Left ventricle myocardium inferior (tissue), 1 donor: ENCODE measurements at regions not wholly inside any gene's neighbourhood (a gene's known extent, or its start where the extent isn't known, plus 50 kb on each side); places are given as distances from the start of the nearest gene placed in this dataset.

Source experiments
- DNase-seq: peaks from one replicate; pipeline ENCODE4 v3.0.0-alpha.2; 2020
- H3K27ac ChIP-seq: fragments of 200-600 bp; replicated peaks from 2 replicates; pipeline ENCODE4 v1.8.0; 2021
- H3K27me3 ChIP-seq: fragments of 200-600 bp; 2 replicates; pipeline ENCODE4 v1.8.0; 2021; ENCODE audit warnings: low read depth
- H3K36me3 ChIP-seq: fragments of 200-600 bp; 2 replicates; pipeline ENCODE4 v1.8.0; 2021
- H3K4me1 ChIP-seq: fragments of 200-600 bp; 2 replicates; pipeline ENCODE4 v1.8.0; 2021
- H3K4me3 ChIP-seq: fragments of 200-600 bp; 2 replicates; pipeline ENCODE4 v1.8.0; 2021; ENCODE audit warnings: mild to moderate bottlenecking, moderate library complexity
- H3K9me3 ChIP-seq: fragments of 200-600 bp; replicated peaks from 2 replicates; pipeline ENCODE4 v1.8.0; 2021
- CTCF ChIP-seq: fragments of 200-600 bp; IDR thresholded peaks from 2 replicates; pipeline ENCODE4 v1.8.0; 2021; ENCODE audit warnings: antibody characterized with exemption, mild to moderate bottlenecking, borderline replicate concordance
- intact Hi-C: fragments of 100-400 bp; cut with micrococcal nuclease; formaldehyde crosslinking; loops from one replicate; pipeline ENCODE4 v1.11.0; 2022
- donor health status: DM: no; HTN: yes; CAD: no; lungs with severe emphysema.

GRCh38 chr6:18667612-18668011, 280.5 kb downstream of the RNF144B start:
- no peak overlapping the region for H3K4me3 ChIP-seq
- H3K27me3 ChIP-seq, result peaks cover 9% of the 10 kb centered on the region
- no peaks in the 10 kb centered on the region for H3K9me3 ChIP-seq
- H3K4me1 ChIP-seq, result no peaks in the 10 kb centered on the region
- no peak for DNase-seq
- no peak for TF ChIP-seq CTCF
- no peaks in the 10 kb centered on the region for H3K36me3 ChIP-seq
- H3K27ac ChIP-seq, result no peak overlapping the region
- intact Hi-C loops, result no loop called here

GRCh38 chr6:18668994-18669393, 281.8 kb downstream of the RNF144B start:
- Histone ChIP-seq H3K4me3 (no peak overlapping the region), H3K36me3 (no peaks in the 10 kb centered on the region), H3K27ac (no peak overlapping the region), H3K9me3 (no peaks in the 10 kb centered on the region), H3K4me1 (no peaks in the 10 kb centered on the region), H3K27me3 (peaks cover 9% of the 10 kb centered on the region)
- intact Hi-C loops, result no loop called here
- no peak for TF ChIP-seq CTCF
- no peak for DNase-seq

- H3K27ac ChIP-seq, result no peak overlapping the region
- no peak overlapping the region for H3K4me3 ChIP-seq
- no peaks in the 10 kb centered on the region for H3K9me3 ChIP-seq
- intact Hi-C loops, result no loop called here
- H3K36me3 ChIP-seq, result no peaks in the 10 kb centered on the region
- no peak for DNase-seq
- H3K27me3 ChIP-seq, result no peaks in the 10 kb centered on the region
- no peak for TF ChIP-seq CTCF
- H3K4me1 ChIP-seq, result no peaks in the 10 kb centered on the region
These were observed 285.7 kb downstream of the RNF144B start for GRCh38 chr6:18672852-18673251.

GRCh38 chr6:18674346-18674745, 287.2 kb downstream of the RNF144B start:
- Histone ChIP-seq H3K36me3 (no peaks in the 10 kb centered on the region), H3K27ac (no peak overlapping the region), H3K4me3 (no peak overlapping the region), H3K9me3 (peaks cover 13% of the 10 kb centered on the region), H3K27me3 (no peaks in the 10 kb centered on the region), H3K4me1 (no peaks in the 10 kb centered on the region)
- no peak for TF ChIP-seq CTCF
- intact Hi-C loops, result no loop called here
- DNase-seq, result no peak

- H3K4me3 ChIP-seq, result no peak overlapping the region
- no peak for TF ChIP-seq CTCF
- no peaks in the 10 kb centered on the region for H3K36me3 ChIP-seq
- no peak for DNase-seq
- no peak overlapping the region for H3K27ac ChIP-seq
- H3K9me3 ChIP-seq, result peaks cover 15% of the 10 kb centered on the region
- intact Hi-C loops, result no loop called here
- no peaks in the 10 kb centered on the region for H3K27me3 ChIP-seq
- no peaks in the 10 kb centered on the region for H3K4me1 ChIP-seq
These were observed 288.7 kb downstream of the RNF144B start for GRCh38 chr6:18675881-18676280.

- H3K27me3 ChIP-seq, result no peaks in the 10 kb centered on the region
- no peaks in the 10 kb centered on the region for H3K36me3 ChIP-seq
- no peak overlapping the region for H3K4me3 ChIP-seq
- peaks cover 15% of the 10 kb centered on the region for H3K9me3 ChIP-seq
- no peak for DNase-seq
- no peak for TF ChIP-seq CTCF
- no peaks in the 10 kb centered on the region for H3K4me1 ChIP-seq
- H3K27ac ChIP-seq, result no peak overlapping the region
- intact Hi-C loops, result no loop called here
These were observed 289.4 kb downstream of the RNF144B start for GRCh38 chr6:18676548-18676947.
